K562 (cell line): ENCODE measurements at regions not wholly inside any gene's neighbourhood (a gene's known extent, or its start where the extent isn't known, plus 50 kb on each side); places are given as distances from the start of the nearest gene placed in this dataset.

Source experiments
- ATAC-seq: fragments of 200-7000 bp; cut with Tn5 transposase; 3 replicates; pipeline ENCODE4 v1.9.1; 2020; ENCODE audit warnings: moderate library complexity
- BruUV-seq: library from RNA; stranded (reverse); fragments of 400-500 nt; replicated peaks from 2 replicates; lab custom pipeline; 2021; lab: Mats Ljungman, UMichigan
- CTCF ChIA-PET: fragments of 300-600 bp; formaldehyde crosslinking; extraction: SDS; loops from one replicate; lab custom pipeline; 2021; ENCODE audit warnings: low intra/inter-chr PET ratio; lab: Yijun Ruan, JAX
- POLR2A ChIA-PET: fragments of 300-600, 350-650 bp; sonication (Branson Sonifier 250); formaldehyde crosslinking; extraction: SDS; loops from one replicate; lab custom pipeline; 2021; ENCODE audit warnings: antibody characterized with exemption, inconsistent platforms; lab: Yijun Ruan, JAX
- DNase-seq, 4 experiments: peaks; one replicate each; pipeline versions ENCODE4 v3.0.0 to v3.0.0-alpha.2; 2011 to 2018; ENCODE audit warnings: low spot score in 3 of 4, mixed read lengths in 3 of 4; ENCODE audit errors: extremely low read depth in 1 of 4
- FAIRE-seq: peaks from 2 replicates; lab custom pipeline; 2011; peaks lifted over from hg19 to GRCh38; lab: Jason Lieb, UNC
- H2AFZ ChIP-seq: 2 replicates; pipeline ENCODE4 v1.6.0; 2011; ENCODE audit warnings: low read depth, low read length, control low read depth, inconsistent platforms
- H3K27ac ChIP-seq: fragments of 200-600 bp; 3 replicates; pipeline ENCODE4 v1.8.0; 2011; ENCODE audit warnings: low read depth, mild to moderate bottlenecking, control low read depth, inconsistent platforms, low read length, moderate library complexity, mixed read lengths; ENCODE audit errors: extremely low read depth
- H3K27me3 ChIP-seq, 2 experiments: fragments of 300-600 bp in 1 of 2; 2 replicates in 1 of 2; 3 replicates in 1 of 2; pipeline versions ENCODE4 v1.6.0 to v1.8.0; 2011; ENCODE audit warnings: inconsistent platforms in 2 of 2, low read length in 2 of 2, mild to moderate bottlenecking in 1 of 2, mixed read lengths in 1 of 2, moderate library complexity in 1 of 2; ENCODE audit not compliant: control insufficient read depth in 2 of 2, insufficient read depth in 2 of 2
- H3K36me3 ChIP-seq: fragments of 300-600 bp; 3 replicates; pipeline ENCODE4 v1.8.0; 2011; ENCODE audit warnings: mild to moderate bottlenecking, low read length, inconsistent platforms; ENCODE audit not compliant: control insufficient read depth, insufficient read depth
- H3K4me1 ChIP-seq, 2 experiments: fragments of 200-600 bp in 1 of 2; replicated peaks in 1 of 2; 2 replicates in 1 of 2; 3 replicates in 1 of 2; pipeline versions ENCODE4 v1.5.1 to v1.8.0; 2011; ENCODE audit warnings: inconsistent platforms in 2 of 2, low read length in 2 of 2, mild to moderate bottlenecking in 1 of 2, mixed read lengths in 1 of 2, moderate library complexity in 1 of 2; ENCODE audit not compliant: control insufficient read depth in 2 of 2, insufficient read depth in 2 of 2
- H3K4me2 ChIP-seq: 2 replicates; pipeline ENCODE4 v1.6.1; 2011; ENCODE audit warnings: low read length, control low read depth, inconsistent platforms, mixed read lengths; ENCODE audit not compliant: insufficient read depth
- H3K4me3 ChIP-seq: fragments of 200-600 bp; sonication (generic), shearing (Covaris generic); 2 replicates; pipeline ENCODE4 v1.5.1; 2016; ENCODE audit warnings: control low read depth, inconsistent platforms
- H3K79me2 ChIP-seq: fragments of 200-600 bp; 3 replicates; pipeline ENCODE4 v1.8.0; 2011; ENCODE audit warnings: low read length, inconsistent platforms; ENCODE audit not compliant: control insufficient read depth, insufficient read depth
- H3K9ac ChIP-seq, 2 experiments: 2 replicates each; pipeline versions ENCODE4 v1.6.0 to v1.6.1; 2011; ENCODE audit warnings: low read depth in 2 of 2, low read length in 2 of 2, control low read depth in 1 of 2, inconsistent platforms in 1 of 2, mild to moderate bottlenecking in 1 of 2, mixed read lengths in 1 of 2; ENCODE audit not compliant: insufficient read depth in 1 of 2
- H3K9me1 ChIP-seq: one replicate; pipeline ENCODE4 v1.6.0; 2011; ENCODE audit warnings: inconsistent platforms, mild to moderate bottlenecking, low read length, moderate library complexity; ENCODE audit not compliant: control insufficient read depth, insufficient read depth
- H3K9me3 ChIP-seq: replicated peaks from 2 replicates; pipeline ENCODE4 v1.5.1; 2011; ENCODE audit warnings: low read depth, low read length, inconsistent platforms; ENCODE audit not compliant: control insufficient read depth, insufficient read depth
- H4K20me1 ChIP-seq: replicated peaks from 2 replicates; pipeline ENCODE4 v1.6.1; 2011; ENCODE audit warnings: low read length, inconsistent platforms, mixed read lengths; ENCODE audit not compliant: control insufficient read depth, insufficient read depth
- C11orf30 ChIP-seq: fragments of 450-650 bp; IDR thresholded peaks from 2 replicates; pipeline ENCODE4 v1.6.1; 2016; ENCODE audit warnings: low read depth, mild to moderate bottlenecking
- CEBPB ChIP-seq: fragments of 450-650 bp; IDR thresholded peaks from 2 replicates; pipeline ENCODE4 v1.6.1; 2016; ENCODE audit warnings: missing genetic modification characterization, missing compliant biosample characterization
- CEBPG ChIP-seq, 3 experiments: fragments of 200-800 bp in 1 of 3; sonication (Bioruptor generic) in 1 of 3; sonication (generic) in 1 of 3; formaldehyde crosslinking in 1 of 3; IDR thresholded peaks in 2 of 3; conservative IDR thresholded peaks in 1 of 3; 2 replicates each; pipeline versions ENCODE4 v1.6.1 to v1.8.0; 2016 to 2022; ENCODE audit warnings: missing compliant biosample characterization in 2 of 3, missing genetic modification characterization in 2 of 3, mild to moderate bottlenecking in 1 of 3, missing genetic modification reagents in 1 of 3
- JUN ChIP-seq, 2 experiments: sonication (generic) in 1 of 2; formaldehyde crosslinking in 1 of 2; IDR thresholded peaks; 2 replicates each; pipeline versions ENCODE4 v1.6.1 to v1.8.0; 2012 to 2022; ENCODE audit warnings: borderline replicate concordance in 2 of 2, mild to moderate bottlenecking in 2 of 2, improper control_type of control experiment in 1 of 2, low read depth in 1 of 2, low read length in 1 of 2, missing genetic modification reagents in 1 of 2
- ZBED1 ChIP-seq: IDR thresholded peaks from 2 replicates; pipeline ENCODE4 v1.6.1; 2014
- ZNF41 ChIP-seq: fragments of 250-450 bp; sonication (Bioruptor Pico); conservative IDR thresholded peaks from 2 replicates; pipeline ENCODE4 v1.4.0; 2020; ENCODE audit warnings: mild to moderate bottlenecking
- ZNF699 ChIP-seq: fragments of 250-450 bp; sonication (Bioruptor Pico); IDR thresholded peaks from 2 replicates; pipeline ENCODE4 v1.8.0; 2021; ENCODE audit warnings: mild to moderate bottlenecking, moderate library complexity; ENCODE audit not compliant: insufficient replicate concordance
- ZNF778 ChIP-seq: fragments of 450-650 bp; formaldehyde crosslinking; IDR thresholded peaks from 2 replicates; pipeline ENCODE4 v1.4.0; 2020; ENCODE audit warnings: mild to moderate bottlenecking, moderate library complexity
- whole genome bisulfite sequencing: fragments of 100-300 bp; shearing (Covaris generic); methylation state at CpG from one replicate; pipeline ENCODE4 v1.1.6; 2016; ENCODE audit warnings: low coverage, mixed read lengths; ENCODE audit not compliant: insufficient coverage; ENCODE audit errors: missing lambda C conversion rate; 5-methylcytosine and 5-hydroxymethylcytosine counted together
- in situ Hi-C: fragments of 300-500 bp; cut with MboI; formaldehyde crosslinking; loops from 4 replicates; pipeline ENCODE4 v1.15.0; 2018; ENCODE audit warnings: inconsistent platforms, mixed read lengths
- intact Hi-C: fragments of 100-400 bp; cut with micrococcal nuclease; formaldehyde crosslinking; loops from 2 replicates; pipeline ENCODE4 v1.14.2; 2022
- TF ChIP-seq, protein P1 (sequence below): fragments of 150-350 bp; IDR thresholded peaks from 2 replicates; pipeline ENCODE4 v1.6.1; 2014; ENCODE audit warnings: low read depth, mild to moderate bottlenecking, low read length, borderline replicate concordance

DNA sequence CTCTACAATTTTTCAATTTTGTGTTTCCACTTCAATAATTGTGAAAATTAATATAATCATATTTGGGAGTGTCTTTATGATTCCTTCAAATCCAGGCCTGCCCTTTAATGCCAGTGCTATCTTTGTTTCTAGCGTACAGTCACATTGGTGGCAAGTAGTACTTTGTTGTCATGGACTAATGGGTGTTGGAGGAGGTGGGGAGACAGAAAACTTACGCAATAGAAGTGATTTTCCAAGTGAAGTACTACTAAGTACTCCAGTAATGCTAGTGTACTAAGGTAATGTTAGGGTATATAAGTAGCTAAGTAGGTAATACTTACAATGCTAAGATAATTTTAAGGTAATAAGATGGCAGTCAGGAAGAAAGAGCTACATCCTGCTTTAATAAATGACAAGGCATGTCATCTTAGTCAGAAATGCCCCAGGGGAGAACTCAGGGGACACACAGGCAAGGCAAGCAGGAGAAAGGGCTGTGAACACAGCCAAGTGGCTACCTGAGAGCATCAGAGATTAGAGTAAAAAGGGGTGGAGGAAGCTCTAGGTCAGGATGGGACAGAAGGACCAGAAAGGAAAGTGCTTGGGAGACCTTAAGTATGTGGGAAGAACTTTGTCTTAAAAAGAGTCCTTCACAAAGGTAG lies 217.2 kb upstream of the PRDM1 start:
- Histone ChIP-seq H3K27me3 (peaks cover 0 to 9% of the 10 kb centered on the region in 2 experiments; a peak in 4 of 5 replicates), H3K9me3 (no peaks in the 10 kb centered on the region), H3K9me1 (no peaks in the 10 kb centered on the region), H2AFZ (no peak overlapping the region), H3K79me2 (no peaks in the 10 kb centered on the region), H3K4me1 (no peaks in the 10 kb centered on the region), H3K9ac (no peak overlapping the region), H3K27ac (no peak overlapping the region), H3K4me3 (no peak overlapping the region), H4K20me1 (no peaks in the 10 kb centered on the region), H3K36me3 (no peaks in the 10 kb centered on the region), H3K4me2 (no peak overlapping the region)
- TF ChIP-seq CEBPG (CRISPR knock-in tag; IDR thresholded peaks at IDR 0.05), result no peak
- peak in 1 of 2 experiments; percentile 33; a peak in 1 of 4 replicates for TF ChIP-seq CEBPG (tag; conservative IDR thresholded peaks at IDR 0.05 in 1 of 2, IDR thresholded peaks at IDR 0.05 in 1 of 2)
- no peak for TF ChIP-seq JUN (IDR thresholded peaks at IDR 0.05; ENCODE audit: borderline replicate concordance, low read depth, low read length)
- TF ChIP-seq JUN (CRISPR knock-in tag; IDR thresholded peaks at IDR 0.05; ENCODE audit: borderline replicate concordance), result no peak
- TF ChIP-seq ZBED1, result no peak
- TF ChIP-seq C11orf30, result no peak
- no peak for TF ChIP-seq ZNF778 (CRISPR knock-in tag)
- TF ChIP-seq ZNF699, result no peak
- TF ChIP-seq CEBPB (tag), result peak; percentile 45; the same call in 1 of the 2 replicates
- TF ChIP-seq, protein P1, sequence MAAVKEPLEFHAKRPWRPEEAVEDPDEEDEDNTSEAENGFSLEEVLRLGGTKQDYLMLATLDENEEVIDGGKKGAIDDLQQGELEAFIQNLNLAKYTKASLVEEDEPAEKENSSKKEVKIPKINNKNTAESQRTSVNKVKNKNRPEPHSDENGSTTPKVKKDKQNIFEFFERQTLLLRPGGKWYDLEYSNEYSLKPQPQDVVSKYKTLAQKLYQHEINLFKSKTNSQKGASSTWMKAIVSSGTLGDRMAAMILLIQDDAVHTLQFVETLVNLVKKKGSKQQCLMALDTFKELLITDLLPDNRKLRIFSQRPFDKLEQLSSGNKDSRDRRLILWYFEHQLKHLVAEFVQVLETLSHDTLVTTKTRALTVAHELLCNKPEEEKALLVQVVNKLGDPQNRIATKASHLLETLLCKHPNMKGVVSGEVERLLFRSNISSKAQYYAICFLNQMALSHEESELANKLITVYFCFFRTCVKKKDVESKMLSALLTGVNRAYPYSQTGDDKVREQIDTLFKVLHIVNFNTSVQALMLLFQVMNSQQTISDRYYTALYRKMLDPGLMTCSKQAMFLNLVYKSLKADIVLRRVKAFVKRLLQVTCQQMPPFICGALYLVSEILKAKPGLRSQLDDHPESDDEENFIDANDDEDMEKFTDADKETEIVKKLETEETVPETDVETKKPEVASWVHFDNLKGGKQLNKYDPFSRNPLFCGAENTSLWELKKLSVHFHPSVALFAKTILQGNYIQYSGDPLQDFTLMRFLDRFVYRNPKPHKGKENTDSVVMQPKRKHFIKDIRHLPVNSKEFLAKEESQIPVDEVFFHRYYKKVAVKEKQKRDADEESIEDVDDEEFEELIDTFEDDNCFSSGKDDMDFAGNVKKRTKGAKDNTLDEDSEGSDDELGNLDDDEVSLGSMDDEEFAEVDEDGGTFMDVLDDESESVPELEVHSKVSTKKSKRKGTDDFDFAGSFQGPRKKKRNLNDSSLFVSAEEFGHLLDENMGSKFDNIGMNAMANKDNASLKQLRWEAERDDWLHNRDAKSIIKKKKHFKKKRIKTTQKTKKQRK, result no peak
- no peak for TF ChIP-seq ZNF41
- BruUV-seq, result no TSS peak
- in situ Hi-C loops, result no loop called here
- POLR2A ChIA-PET, result no interaction called here
- 10% methylated on average over 2 of the region's 2 CpGs for WGBS
- CTCF ChIA-PET, result no interaction called here
- no peak for DNase-seq
- ATAC-seq, result no peak
- FAIRE-seq, result no peak
- intact Hi-C loops, result no loop called here
